Trophoblast cell (in vitro differentiated cells and primary cell): ENCODE measurements at regions not wholly inside any gene's neighbourhood (a gene's known extent, or its start where the extent isn't known, plus 50 kb on each side); places are given as distances from the start of the nearest gene placed in this dataset.

Experiments
- DNase-seq, 2 donors: peaks; one replicate each; pipeline ENCODE4 v3.0.0-alpha.2; 2016
- H2AFZ ChIP-seq: 2 replicates; pipeline ENCODE4 v1.6.1; 2013; ENCODE audit warnings: low read length, moderate library complexity, mild to moderate bottlenecking; ENCODE audit not compliant: insufficient read depth, poor library complexity
- H2AK5ac ChIP-seq: 2 replicates; pipeline ENCODE4 v1.6.1; 2013; ENCODE audit warnings: mild to moderate bottlenecking, low read length
- H2BK120ac ChIP-seq: 2 replicates; pipeline ENCODE4 v1.6.1; 2013; ENCODE audit warnings: low read length, mild to moderate bottlenecking, moderate library complexity; ENCODE audit not compliant: insufficient read depth, poor library complexity
- H2BK12ac ChIP-seq: 2 replicates; pipeline ENCODE4 v1.6.1; 2013; ENCODE audit warnings: mild to moderate bottlenecking, low read length, moderate library complexity
- H2BK5ac ChIP-seq: 2 replicates; pipeline ENCODE4 v1.6.1; 2013; ENCODE audit warnings: low read length, low read depth, moderate library complexity, mild to moderate bottlenecking; ENCODE audit not compliant: poor library complexity
- H3K14ac ChIP-seq: 2 replicates; pipeline ENCODE4 v1.6.1; 2013; ENCODE audit warnings: mild to moderate bottlenecking, low read length
- H3K18ac ChIP-seq: 2 replicates; pipeline ENCODE4 v1.6.1; 2013; ENCODE audit warnings: mild to moderate bottlenecking, low read length
- H3K23ac ChIP-seq: 2 replicates; pipeline ENCODE4 v1.6.1; 2013; ENCODE audit warnings: low read length
- H3K27ac ChIP-seq: 2 replicates; pipeline ENCODE4 v1.5.1; 2013; ENCODE audit warnings: low read depth, mild to moderate bottlenecking, inconsistent platforms, low read length, moderate library complexity
- H3K27me3 ChIP-seq: 2 replicates; pipeline ENCODE4 v1.6.1; 2013; ENCODE audit warnings: inconsistent platforms, mild to moderate bottlenecking, low read length, moderate library complexity; ENCODE audit not compliant: insufficient read depth
- H3K36me3 ChIP-seq, 2 experiments: 1 replicate in 1 of 2; 2 replicates in 1 of 2; pipeline ENCODE4 v1.6.1; 2013; ENCODE audit warnings: low read length in 2 of 2, mild to moderate bottlenecking in 2 of 2, moderate library complexity in 1 of 2; ENCODE audit not compliant: insufficient read depth in 2 of 2, control insufficient read depth in 1 of 2
- H3K4ac ChIP-seq: 2 replicates; pipeline ENCODE4 v1.6.1; 2013; ENCODE audit warnings: low read depth, mild to moderate bottlenecking, low read length, moderate library complexity
- H3K4me1 ChIP-seq, 2 experiments: 1 replicate in 1 of 2; 2 replicates in 1 of 2; pipeline ENCODE4 v1.6.1; 2013; ENCODE audit warnings: low read length in 2 of 2, mild to moderate bottlenecking in 2 of 2, moderate library complexity in 1 of 2; ENCODE audit not compliant: insufficient read depth in 2 of 2, control insufficient read depth in 1 of 2
- H3K4me2 ChIP-seq: 2 replicates; pipeline ENCODE4 v1.6.1; 2013; ENCODE audit warnings: inconsistent platforms, mild to moderate bottlenecking, low read length, moderate library complexity
- H3K4me3 ChIP-seq: 2 replicates; pipeline ENCODE4 v1.5.1; 2013; ENCODE audit warnings: mild to moderate bottlenecking, low read depth, low read length, inconsistent platforms
- H3K79me1 ChIP-seq: one replicate; pipeline ENCODE4 v1.6.1; 2013; ENCODE audit warnings: low read length
- H3K79me2 ChIP-seq: 2 replicates; pipeline ENCODE4 v1.6.1; 2013; ENCODE audit warnings: low read length, mild to moderate bottlenecking; ENCODE audit not compliant: control insufficient read depth, insufficient read depth, poor library complexity
- H3K9ac ChIP-seq: 2 replicates; pipeline ENCODE4 v1.6.1; 2013; ENCODE audit warnings: mild to moderate bottlenecking, low read length
- H3K9me3 ChIP-seq: 2 replicates; pipeline ENCODE4 v1.6.1; 2013; ENCODE audit warnings: low read depth, mild to moderate bottlenecking, control low read depth, inconsistent platforms, low read length; ENCODE audit not compliant: insufficient read depth
- H4K12ac ChIP-seq: 2 replicates; pipeline ENCODE4 v1.6.1; 2013; ENCODE audit warnings: low read depth, mild to moderate bottlenecking, low read length, moderate library complexity
- H4K8ac ChIP-seq: 2 replicates; pipeline ENCODE4 v1.6.1; 2013; ENCODE audit warnings: low read depth, mild to moderate bottlenecking, low read length, moderate library complexity
- H4K91ac ChIP-seq: one replicate; pipeline ENCODE4 v1.6.1; 2013; ENCODE audit warnings: low read depth, mild to moderate bottlenecking, low read length, moderate library complexity
- WGBS: extraction: QIAGEN DNeasy Blood & Tissue Kit; methylation state at CpG from one replicate; pipeline ENCODE4 v1.1.7; 2013; ENCODE audit warnings: missing lambda C conversion rate; ENCODE audit not compliant: insufficient read length, insufficient coverage; ENCODE audit errors: extremely low coverage; 5-methylcytosine and 5-hydroxymethylcytosine counted together

DNA sequence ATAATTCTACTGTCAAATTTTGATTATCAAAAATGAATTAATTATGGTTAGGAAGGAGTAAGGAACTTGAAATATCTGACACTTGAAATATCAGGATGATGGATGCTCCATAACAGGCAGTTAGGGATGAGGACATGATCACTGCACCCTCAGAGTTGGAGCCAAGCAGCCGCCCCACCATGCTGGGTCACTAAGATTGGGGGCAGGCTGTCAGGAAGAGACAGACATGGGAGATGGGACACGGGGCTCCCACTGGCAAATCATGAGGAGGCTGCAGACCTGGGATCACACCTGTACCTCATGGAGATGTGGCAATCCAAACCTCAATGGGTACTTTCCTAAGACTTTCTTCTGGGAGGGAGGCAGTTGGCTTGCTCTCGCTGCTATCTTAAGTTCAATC is 982.0 kb upstream of the ZEB2 start:
- Histone ChIP-seq H4K8ac (no peak overlapping the region), H3K79me2 (no peaks in the 10 kb centered on the region), H3K79me1 (no peaks in the 10 kb centered on the region), H3K18ac (no peak overlapping the region), H3K14ac (no peak overlapping the region), H2AK5ac (no peak overlapping the region), H3K4me2 (no peak overlapping the region), H2BK5ac (no peak overlapping the region), H2BK120ac (no peak overlapping the region), H2AFZ (no peak overlapping the region), H3K4me1 (no peaks in the 10 kb centered on the region), H3K4me3 (no peak overlapping the region), H3K23ac (no peak overlapping the region), H3K4ac (no peak overlapping the region), H3K27me3 (no peaks in the 10 kb centered on the region), H3K9me3 (no peaks in the 10 kb centered on the region), H4K12ac (no peak overlapping the region), H3K36me3 (no peaks in the 10 kb centered on the region), H3K9ac (no peak overlapping the region), H2BK12ac (no peak overlapping the region), H4K91ac (no peak overlapping the region), H3K27ac (no peak overlapping the region)
- DNase-seq = no peak
- WGBS = no CpG with 5 or more reads among the region's 3 CpGs

DNA sequence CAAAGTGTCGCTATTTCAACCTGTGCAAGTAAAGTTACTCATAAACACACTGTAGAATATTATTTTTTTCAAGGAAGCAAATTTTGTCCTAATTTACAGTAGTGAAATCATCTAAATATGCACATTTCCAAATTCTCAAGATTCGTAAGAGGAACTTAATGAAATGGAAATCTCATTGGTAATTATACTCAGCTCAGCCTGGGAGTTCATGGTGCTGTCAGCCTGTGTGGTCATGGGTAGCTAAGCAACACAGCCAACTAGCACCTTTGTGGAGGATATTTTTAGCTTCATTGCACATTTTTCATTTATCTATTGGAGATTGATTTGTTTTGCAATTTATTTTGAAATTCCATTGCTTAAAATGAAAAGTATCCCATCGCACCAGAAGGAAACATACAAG is 975.7 kb upstream of the ZEB2 start:
- no peak overlapping the region for H3K4ac ChIP-seq
- H3K9ac ChIP-seq = no peak overlapping the region
- H3K27me3 ChIP-seq = no peaks in the 10 kb centered on the region
- no peaks in the 10 kb centered on the region for H3K4me1 ChIP-seq
- H4K91ac ChIP-seq = no peak overlapping the region
- no peak overlapping the region for H3K4me3 ChIP-seq
- no peak overlapping the region for H3K23ac ChIP-seq
- H2AFZ ChIP-seq = no peak overlapping the region
- H2AK5ac ChIP-seq = no peak overlapping the region
- H2BK120ac ChIP-seq = no peak overlapping the region
- no peak overlapping the region for H4K12ac ChIP-seq
- no CpG with 5 or more reads among the region's 3 CpGs for WGBS
- no peak overlapping the region for H3K27ac ChIP-seq
- no peaks in the 10 kb centered on the region for H3K79me2 ChIP-seq
- no peak overlapping the region for H3K14ac ChIP-seq
- DNase-seq = no peak
- H2BK5ac ChIP-seq = no peak overlapping the region
- no peak overlapping the region for H2BK12ac ChIP-seq
- H3K79me1 ChIP-seq = no peaks in the 10 kb centered on the region
- H3K36me3 ChIP-seq = no peaks in the 10 kb centered on the region
- H4K8ac ChIP-seq = no peak overlapping the region
- H3K4me2 ChIP-seq = no peak overlapping the region
- H3K18ac ChIP-seq = no peak overlapping the region
- no peaks in the 10 kb centered on the region for H3K9me3 ChIP-seq

DNA sequence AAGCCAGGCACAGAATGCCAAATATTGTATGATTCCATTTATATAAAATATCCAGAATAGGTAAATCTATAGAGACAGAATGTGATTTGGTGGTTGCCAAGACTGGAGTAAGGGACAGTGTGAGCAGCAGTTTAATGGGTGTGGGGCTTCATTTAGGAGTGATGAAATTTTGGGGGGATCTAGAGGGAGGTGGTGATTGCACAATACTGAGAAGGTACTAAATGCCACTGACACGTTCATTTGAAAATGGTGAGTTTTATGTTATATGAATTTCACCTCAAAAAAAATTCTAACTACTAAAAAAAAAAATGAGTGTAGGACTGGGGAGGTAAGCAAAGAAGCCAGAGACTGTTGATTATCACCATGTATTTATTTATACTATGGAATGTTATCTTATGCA is 974.5 kb upstream of the ZEB2 start:
- Histone ChIP-seq H3K9me3 (no peaks in the 10 kb centered on the region), H3K79me1 (no peaks in the 10 kb centered on the region), H3K4me3 (no peak overlapping the region), H4K8ac (no peak overlapping the region), H3K4me2 (no peak overlapping the region), H3K27ac (no peak overlapping the region), H3K4me1 (no peaks in the 10 kb centered on the region), H2BK12ac (no peak overlapping the region), H4K91ac (no peak overlapping the region), H4K12ac (no peak overlapping the region), H3K79me2 (no peaks in the 10 kb centered on the region), H2BK5ac (no peak overlapping the region), H2BK120ac (no peak overlapping the region), H2AK5ac (no peak overlapping the region), H3K36me3 (no peaks in the 10 kb centered on the region), H3K14ac (no peak overlapping the region), H2AFZ (no peak overlapping the region), H3K27me3 (no peaks in the 10 kb centered on the region), H3K9ac (no peak overlapping the region), H3K4ac (no peak overlapping the region), H3K18ac (no peak overlapping the region), H3K23ac (no peak overlapping the region)
- WGBS = no CpG with 5 or more reads among the region's 1 CpG
- no peak for DNase-seq

DNA sequence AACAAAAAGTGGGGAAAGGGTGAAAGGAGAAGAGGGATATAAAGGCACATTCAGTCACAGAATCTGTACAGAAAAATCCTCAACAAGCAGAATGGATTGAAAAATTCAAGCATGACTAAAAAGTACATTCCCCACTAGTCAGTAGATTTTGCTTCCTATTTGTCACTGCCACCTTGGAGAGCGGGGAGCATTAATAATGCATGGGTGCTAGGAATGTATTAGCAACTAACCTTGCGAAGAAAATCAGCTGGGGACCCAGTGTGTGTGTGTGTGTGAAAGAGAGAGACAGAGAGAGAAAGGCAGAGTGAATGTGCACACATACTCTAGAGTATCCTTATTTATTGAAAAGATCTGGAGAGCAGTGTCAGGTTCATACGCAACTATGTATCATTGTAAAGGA is 968.7 kb upstream of the ZEB2 start:
- Histone ChIP-seq H3K27ac (no peak overlapping the region), H2BK5ac (no peak overlapping the region), H4K8ac (no peak overlapping the region), H3K36me3 (no peaks in the 10 kb centered on the region), H2BK12ac (no peak overlapping the region), H3K79me2 (no peaks in the 10 kb centered on the region), H3K9ac (no peak overlapping the region), H3K4me2 (no peak overlapping the region), H4K12ac (no peak overlapping the region), H3K4me3 (no peak overlapping the region), H3K79me1 (no peaks in the 10 kb centered on the region), H3K23ac (no peak overlapping the region), H3K14ac (no peak overlapping the region), H3K9me3 (no peaks in the 10 kb centered on the region), H2BK120ac (no peak overlapping the region), H3K18ac (no peak overlapping the region), H4K91ac (no peak overlapping the region), H3K27me3 (no peaks in the 10 kb centered on the region), H2AFZ (no peak overlapping the region), H2AK5ac (no peak overlapping the region), H3K4me1 (no peaks in the 10 kb centered on the region), H3K4ac (no peak overlapping the region)
- WGBS = no CpG with 5 or more reads among the region's 3 CpGs
- no peak for DNase-seq
